M059J (cell line): ENCODE measurements at regions not wholly inside any gene's neighbourhood (a gene's known extent, or its start where the extent isn't known, plus 50 kb on each side); places are given as distances from the start of the nearest gene placed in this dataset.
"Not testable (repeated sequence)": the region's sequence is repeated elsewhere in the genome, so short reads cannot be mapped to it uniquely, and the experiment has no call there.

ENCODE experiments used
- DNase-seq: peaks from one replicate; pipeline ENCODE4 v3.0.0-alpha.2; 2012; ENCODE audit warnings: low read depth

DNA sequence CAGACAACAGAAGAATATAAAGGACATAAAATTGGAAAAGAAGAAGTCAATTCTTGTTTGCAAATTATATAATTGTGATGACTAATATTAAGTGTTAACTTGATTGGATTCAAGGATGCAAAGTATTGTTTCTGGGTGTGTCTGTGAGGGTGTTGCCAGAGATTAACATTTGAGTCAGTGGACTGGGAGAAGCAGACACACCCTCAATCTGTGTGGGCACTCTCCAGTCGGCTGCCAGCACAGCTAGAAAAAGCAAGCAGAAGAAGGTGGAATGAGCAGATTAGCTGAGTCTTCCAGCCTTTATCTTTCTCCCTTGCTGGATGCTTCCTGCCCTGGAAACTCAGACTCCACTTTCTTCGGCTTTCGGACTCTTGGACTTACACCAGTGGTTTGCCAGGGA lies 51.7 kb downstream of the UBE2NL start:
- DNase-seq = no peak

DNA sequence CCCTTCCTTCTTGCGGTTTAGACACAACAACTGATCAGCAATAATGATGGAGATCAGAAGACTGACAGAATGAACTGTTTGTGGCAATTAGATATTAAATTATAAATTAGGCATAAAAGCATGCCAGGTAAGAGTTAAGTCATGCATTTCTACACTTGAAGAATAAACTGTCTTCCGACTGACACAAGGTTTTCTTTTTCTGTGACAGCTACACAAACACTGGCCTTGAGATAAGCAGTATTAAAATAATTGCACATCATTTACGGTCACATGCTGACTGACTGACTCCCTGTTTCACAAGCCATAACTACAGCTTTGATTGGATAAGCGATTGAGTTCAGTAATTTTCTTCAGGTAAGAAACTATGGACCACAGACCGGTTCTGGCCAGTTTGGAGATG lies 56.2 kb downstream of the UBE2NL start:
- no peak for DNase-seq

DNA sequence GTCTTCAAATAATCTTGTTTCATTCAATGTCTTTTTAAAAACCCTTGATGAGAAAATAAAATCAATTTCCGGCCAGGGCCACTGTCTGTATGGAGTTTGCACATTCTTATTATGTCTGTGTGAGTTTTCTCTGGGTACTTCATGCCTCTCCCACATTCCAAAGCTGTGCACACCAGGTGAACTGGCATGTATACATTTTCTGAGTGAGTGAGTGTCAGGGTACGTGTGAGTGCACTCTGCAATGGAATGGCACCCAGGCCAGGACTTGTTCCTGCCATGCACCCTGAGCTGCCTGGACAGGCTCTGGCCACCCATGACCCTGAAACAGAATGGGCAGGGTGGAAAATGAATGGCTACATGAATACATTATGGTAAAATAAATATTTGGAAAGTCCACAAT lies 61.3 kb downstream of the UBE2NL start:
- no peak for DNase-seq

DNA sequence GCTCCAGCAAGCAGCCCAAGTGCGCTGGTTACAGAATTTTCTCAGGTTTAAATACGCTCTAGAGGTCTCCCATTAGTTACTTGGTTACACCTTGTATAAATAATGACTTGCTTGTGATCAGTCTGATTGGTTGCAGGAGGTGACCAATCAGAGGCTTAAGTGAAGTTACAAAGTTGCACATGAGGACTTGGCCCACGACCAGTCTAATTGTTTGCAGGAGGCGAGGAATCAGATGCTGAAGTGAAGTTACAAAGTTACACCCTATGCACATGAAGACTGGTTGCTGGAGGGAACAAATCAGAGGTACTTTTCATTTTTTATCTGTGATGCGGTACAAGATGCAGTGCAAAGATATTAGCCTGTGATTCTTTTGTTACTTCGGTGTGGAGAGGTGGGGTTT lies 80.7 kb downstream of the UBE2NL start:
- DNase-seq = no peak

DNA sequence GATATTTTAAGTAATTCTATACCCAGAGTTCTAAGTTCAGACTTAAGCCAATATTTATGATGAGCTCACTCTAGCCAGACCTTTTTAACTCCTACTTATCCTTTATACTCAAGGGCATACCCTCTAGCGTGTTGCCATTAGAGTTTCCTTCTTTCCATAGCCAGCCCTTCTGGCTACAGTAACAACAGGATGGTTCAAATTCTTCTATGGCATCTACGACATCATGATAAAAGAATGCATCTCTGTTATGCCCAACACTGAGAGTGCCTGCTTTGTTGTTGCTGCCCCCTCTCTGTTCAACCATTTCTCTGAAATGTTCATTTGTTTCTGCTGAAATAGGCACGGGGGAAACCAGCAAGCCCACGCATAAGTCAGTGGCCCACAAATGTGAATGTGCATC lies 104.5 kb downstream of the UBE2NL start:
- DNase-seq = no peak

DNA sequence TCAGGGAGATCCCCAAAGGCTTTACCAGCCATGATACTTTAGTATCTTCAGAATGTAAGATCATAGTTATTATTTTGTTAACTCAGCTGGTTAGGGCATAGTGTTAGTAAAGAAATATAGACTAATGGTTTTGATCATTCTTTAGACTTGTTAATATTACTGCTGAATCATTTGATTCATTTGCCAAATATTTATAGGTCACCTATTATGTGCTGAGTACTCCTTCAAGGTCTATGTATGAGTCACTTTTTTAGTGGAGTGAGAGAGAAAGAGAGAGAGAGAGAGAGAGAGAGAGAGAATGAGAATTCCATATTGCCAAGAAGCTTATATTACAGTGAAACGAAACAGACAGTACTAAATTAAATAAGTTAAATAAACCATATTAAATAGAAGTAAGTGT lies 110.3 kb downstream of the UBE2NL start:
- DNase-seq = no peak

DNA sequence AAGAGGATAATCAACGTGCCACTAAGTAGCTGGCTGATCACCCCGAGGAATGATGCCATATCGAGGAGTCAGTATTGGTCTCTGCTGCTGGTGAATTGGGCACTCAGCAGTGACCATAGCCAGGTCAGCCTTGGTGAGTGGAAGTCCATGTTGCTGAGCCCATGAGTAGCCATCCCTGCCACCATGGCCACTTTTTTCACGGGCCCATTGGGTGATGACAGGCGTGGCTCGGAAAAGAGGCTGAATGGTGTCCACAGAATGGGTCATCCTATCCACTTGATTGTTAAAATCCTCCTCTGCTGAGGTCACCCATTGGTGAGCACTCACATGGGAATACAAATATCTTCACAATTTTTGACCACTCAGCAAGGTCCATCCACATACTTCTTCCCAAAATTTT lies 114.4 kb downstream of the UBE2NL start:
- DNase-seq = no peak

DNA sequence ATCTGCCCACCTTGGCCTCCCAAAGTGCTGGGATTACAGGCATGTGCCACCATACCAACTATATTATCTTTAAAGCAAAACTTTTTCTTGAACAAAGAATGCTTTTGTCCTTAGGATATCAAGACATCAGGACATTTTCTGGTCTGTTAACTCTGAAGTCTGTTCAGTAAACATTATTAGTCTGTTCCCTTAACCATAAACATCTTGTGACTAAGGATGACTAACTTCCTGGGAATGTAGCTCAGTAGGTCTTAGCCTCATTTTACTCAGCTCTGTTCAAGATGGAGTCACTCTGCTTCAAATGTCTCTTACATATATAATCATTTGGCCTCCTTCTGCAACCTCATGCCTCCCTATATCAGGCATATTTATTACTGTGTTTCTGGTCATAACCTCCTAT lies 122.9 kb downstream of the UBE2NL start:
- peak; percentile 43 for DNase-seq

DNA sequence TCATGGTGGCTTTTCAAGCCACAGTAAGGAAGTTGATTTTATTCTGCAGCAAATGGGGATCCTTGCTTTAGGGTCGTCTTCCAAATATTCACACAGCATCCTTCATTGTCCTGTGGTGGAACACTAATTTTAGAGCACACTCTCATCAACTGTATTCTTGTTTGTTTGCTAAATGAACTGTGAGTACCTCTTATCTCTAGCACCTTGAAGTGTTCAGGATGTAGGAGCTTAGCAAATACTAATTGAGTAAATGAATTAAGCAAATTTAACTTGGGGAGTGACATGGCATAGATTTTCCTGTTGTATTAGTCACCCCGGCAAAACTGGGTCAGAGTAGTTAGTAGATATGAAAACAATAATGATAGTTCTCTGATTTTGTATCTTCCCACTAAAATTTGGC lies 156.9 kb downstream of the UBE2NL start:
- no peak for DNase-seq

DNA sequence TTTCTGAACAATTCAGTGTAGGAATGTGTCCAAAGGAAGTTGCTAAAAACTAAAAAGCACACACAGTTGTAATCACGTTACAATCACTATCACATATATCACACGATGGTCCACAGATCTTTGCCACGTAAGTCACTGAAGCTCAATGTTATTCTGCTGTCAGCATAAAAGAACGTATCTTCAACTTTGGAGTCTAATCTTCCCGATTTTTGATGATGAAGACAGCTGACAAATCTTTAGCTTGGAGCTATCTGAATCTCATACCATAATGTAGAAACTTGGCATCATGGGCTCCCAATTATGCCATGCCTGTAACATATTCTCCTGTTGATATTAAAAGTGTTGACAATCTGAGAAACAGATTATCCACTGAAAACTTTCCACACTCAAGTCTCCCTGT lies 158.4 kb downstream of the UBE2NL start:
- DNase-seq = no peak

DNA sequence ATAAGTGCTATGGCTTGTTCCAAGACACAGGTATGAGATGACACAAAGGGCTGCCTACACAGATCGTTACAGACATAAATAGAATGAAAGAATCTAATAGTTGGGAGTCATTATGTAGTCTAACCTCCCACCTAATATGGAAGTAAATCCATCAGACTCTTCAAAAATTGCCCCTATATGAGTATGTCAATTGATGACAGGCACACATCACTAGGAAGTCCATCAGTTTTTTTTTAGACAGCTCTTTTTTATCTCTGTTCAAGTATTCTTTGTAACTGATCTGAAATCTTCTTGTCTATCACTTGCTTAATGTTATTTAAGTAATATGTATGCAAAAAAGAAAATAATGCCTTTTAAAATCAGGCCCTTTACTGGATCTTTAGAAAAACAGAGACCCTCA lies 191.6 kb downstream of the UBE2NL start:
- no peak for DNase-seq

DNA sequence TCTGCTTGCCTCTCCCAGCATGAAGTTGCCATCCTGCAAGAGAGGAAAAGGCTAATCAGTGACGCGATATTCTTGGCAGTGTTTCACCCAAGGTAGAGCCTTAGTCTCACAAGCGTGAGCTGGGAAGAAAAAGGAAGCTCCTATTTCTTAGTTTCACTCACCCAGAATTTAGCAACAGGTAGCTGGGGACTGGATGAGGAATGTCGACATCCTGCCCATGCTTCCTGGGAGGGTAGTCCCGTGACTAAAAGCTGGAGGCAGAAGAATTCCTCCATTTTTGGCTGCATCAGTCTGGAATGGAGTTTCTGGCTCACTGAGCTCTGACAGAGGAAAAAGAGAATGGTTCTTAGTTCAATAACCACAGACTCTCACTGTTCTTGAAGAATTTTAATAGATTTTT lies 198.4 kb downstream of the UBE2NL start:
- not testable (repeated sequence) for DNase-seq

DNA sequence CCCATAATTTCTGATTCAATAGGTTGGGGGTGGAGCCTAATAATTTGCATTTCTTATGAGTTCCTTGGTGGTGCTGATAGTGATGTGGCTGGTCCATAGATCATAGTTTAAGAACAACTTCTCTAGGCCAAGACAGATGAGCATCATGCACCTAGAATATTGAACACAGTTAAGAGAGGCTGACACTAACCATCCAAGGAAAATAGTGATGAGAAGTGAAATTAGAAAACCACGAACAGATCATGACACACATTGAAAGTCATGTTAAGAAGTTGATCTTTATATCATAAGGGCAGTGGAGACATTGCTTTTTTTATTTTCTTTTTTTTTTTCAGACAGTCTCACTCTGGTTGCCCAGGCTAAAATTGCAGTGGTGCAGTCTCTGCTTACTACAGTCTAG lies 205.8 kb downstream of the UBE2NL start:
- DNase-seq = not testable (repeated sequence)

DNA sequence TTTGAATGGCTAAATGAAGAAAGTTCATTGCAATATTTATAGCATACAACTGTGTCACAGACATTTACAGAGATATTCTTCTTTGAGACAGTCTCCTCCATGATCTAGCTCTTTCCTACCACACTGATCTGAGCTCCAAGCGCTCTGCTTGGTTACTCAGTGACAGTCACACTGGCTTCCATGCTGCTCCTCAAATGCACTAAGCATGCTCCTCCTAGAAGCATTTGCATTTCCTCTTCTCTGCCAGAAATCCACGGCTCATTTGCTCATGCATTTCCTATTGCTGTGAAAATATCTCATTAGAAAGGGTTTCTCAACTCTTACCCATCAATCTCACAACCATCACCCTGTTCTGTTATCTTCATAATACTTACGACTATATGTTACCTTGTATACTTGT lies 208.2 kb downstream of the UBE2NL start:
- DNase-seq = not testable (repeated sequence)

DNA sequence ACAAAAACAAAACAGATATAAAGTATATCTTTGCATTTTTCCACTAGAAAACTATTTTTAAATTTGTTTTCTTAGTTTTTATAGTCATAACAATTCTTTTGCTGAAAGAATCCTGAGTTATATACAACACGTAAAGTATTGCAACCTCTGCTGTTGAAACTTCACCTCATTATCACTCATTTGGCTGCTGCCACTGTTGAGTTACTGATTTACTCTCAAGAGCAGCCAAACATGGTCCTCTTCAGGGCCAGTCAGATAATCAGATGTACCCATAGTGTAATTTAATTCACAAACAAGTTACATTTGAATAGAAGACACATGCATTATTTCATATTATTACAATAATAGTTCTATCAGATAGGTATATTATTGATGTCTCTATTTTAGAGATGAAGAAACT lies 235.6 kb downstream of the UBE2NL start:
- not testable (repeated sequence) for DNase-seq

DNA sequence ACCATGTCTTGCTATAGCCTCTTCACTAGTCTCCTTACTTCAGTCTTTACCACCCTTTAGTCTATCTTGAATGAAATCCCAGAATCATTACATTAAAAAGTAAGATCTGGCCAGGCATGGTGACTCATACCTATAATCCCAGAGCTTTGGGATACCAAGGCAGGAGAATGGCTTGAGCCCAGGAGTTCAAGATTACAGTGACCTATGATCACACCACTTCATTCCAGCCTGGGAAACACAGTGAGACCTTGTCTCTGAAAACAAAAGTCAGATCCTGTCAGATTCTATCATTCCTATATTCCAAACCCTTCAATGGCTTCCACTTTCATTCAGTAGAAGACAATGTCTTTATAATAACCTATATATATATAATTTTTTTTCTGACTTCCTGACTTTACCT lies 237.7 kb downstream of the UBE2NL start:
- not testable (repeated sequence) for DNase-seq

DNA sequence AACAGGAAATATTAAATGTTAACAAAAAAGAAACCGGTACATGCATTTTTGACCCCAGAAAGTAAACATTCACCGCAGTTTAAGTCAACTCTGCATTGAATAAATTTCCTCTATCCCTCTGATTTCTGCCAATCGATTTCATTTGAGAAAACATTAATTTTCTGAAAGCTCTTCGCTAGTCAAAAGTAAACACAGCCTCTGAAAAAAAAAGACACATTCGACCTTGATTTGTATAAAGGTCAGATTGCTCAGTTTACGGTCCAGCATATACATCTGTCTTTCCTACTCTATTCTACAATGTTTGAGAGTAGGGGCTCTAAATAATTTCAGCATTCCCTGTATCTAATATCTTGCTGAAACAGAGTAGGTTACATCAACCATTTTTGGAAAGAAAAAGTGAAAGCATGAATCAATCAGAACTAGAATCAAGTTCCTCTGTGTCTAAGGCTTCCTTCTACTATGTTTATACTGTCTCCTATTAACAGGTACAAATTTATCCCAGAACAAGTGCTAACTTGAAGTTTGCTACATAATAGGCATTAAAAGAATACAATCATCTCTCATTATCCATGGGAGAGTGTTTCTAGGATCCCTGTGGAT lies 243.8 kb downstream of the UBE2NL start:
- DNase-seq = not testable (repeated sequence)

DNA sequence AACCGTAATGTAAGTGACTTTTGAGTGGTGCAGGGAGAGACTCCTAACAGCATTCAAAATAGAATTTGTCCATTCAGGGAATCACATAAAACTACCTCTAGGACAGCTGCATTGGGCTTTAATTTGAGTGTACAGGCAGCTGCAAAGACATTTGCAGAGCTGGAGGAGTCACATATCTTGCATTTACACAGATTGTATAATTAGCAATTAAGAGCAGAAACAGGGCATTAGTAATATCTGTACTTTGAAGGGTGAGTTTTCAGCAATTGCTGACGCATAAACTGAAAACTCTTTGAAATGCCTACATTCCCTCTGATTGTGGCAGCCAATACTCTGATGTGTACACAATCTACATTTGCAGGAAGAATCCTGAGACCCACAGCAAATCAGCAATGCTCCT lies 245.6 kb downstream of the UBE2NL start:
- DNase-seq = not testable (repeated sequence)

DNA sequence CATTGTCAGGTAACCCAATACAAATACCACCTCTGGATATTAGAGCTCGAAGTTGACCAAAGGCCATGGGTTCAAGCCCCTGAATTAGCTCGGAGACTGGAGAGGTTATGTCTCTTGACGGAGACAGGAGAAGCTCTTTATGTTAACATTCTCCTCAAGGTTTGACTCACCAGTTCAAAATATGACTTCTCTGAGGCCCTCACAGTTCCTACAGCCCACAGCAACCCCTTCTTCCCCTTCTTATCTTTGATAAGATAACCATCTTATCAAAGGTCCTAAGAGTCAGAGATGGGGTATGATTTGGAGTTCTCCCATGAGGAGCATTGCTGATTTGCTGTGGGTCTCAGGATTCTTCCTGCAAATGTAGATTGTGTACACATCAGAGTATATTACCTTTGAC lies 246.6 kb downstream of the UBE2NL start:
- DNase-seq = not testable (repeated sequence)

DNA sequence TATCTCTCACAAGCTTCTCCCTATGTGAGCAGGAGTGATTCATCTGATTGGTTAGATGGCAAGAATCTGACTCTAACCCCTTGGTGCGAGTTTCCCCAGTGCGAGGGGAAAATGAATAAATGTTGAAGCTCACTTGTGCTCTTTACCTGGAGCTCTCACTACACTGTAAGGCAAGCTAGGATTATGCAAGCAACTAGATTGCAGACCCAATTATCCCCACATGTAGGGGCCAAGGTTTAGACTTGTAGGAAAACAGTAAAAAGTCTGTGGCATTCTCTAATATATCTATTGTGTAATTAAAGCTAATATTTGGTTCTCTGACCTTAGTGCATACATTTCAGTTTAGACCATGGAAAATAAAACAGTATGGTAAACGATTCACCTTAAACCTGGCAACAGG lies 247.2 kb downstream of the UBE2NL start:
- not testable (repeated sequence) for DNase-seq

DNA sequence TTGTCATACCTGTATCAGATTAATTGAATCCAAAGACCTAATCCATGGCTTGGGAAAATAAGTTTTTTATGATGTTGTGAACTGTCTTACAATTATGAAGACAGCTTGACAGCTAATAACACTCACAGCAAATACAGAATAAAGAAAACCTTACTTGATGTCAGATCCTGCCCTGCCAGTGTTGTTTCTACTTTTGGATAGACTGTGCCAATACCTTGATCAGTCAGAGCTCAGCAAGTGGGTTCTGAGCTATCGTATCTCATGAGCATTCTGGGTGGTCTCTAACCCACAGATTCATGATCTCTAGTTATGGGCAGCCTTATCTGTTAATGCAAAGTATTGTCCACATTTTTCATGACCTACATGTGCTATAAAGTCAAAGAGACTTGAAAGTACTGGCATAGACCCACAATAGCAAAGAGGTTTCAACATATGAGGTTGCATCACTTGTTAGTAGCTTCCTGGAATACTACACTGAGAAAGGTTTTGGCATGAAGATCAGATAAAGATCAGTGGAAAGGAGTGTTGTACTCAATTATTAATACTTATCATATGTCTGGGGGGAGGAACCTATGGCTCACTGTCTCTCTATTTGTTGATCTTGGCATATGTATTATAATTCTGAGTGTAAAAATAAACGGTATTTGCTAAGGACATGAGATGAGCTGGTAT lies 250.7 kb downstream of the UBE2NL start:
- not testable (repeated sequence) for DNase-seq

DNA sequence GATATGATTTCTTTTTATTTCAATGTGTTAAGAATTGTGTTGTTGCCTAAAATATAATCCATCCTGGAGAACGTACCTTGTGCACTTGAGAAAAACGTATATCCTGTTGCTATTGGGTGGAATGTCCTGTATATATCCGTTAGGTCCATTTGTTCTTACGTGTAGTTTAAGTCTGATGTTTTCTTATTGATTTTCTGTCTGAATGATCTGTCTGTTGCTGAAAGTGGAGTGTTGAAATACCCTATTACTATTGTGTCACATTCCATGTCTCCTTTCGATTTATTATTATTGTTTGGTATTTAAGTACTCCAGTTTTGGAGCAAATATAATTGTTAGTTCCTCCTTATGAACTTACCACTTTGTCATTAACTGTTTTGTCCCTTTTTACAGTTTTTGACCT lies 270.6 kb downstream of the UBE2NL start:
- not testable (repeated sequence) for DNase-seq

DNA sequence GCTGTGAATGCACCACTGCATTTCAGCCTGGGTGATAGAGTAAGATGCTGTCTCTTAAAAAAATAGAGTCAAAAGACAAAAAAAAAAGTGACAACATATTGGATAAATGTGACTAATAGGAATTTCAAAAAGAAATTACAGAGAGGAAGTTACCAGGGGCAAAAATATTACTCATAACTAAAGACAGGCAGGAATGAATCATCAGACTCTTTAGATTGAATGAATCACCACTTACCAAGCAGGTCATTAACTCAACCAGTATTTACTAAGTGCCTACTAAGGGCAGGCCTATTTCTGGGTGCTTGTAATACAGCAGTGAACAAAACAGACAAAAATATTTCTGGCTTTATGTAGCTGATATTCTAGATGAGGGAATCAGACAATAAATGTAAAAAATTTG lies 301.3 kb downstream of the UBE2NL start:
- DNase-seq = not testable (repeated sequence)

DNA sequence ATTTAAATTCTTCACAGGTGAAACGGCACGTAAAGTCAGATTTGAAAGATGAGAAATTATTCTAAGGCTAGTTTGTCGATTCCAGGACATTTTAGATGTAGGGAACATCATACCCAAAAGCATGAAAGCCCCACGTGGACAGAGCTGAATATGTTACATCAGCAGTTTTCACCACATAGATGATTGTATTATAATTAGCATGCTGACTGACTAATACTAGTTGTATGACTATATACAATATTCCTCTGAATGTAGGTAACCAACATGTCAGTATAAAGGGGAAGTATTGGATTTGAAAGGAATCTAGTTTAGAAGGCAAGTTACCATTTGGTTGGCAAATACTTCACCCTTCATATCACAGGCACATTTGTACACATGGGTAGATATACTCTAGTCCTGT lies 304.6 kb downstream of the UBE2NL start:
- DNase-seq = not testable (repeated sequence)
